HG03378 (cell line): ENCODE measurements at regions not wholly inside any gene's neighbourhood (a gene's known extent, or its start where the extent isn't known, plus 50 kb on each side); places are given as distances from the start of the nearest gene placed in this dataset.

Experiments used
- ATAC-seq: cut with Tn5 transposase; IDR thresholded peaks from one replicate; pipeline ENCODE4 v1.9.1; 2021; ENCODE audit warnings: mild to moderate bottlenecking, moderate library complexity; ENCODE audit not compliant: unreplicated experiment

GRCh38 chr1:218809061-218809460, 364.6 kb upstream of the LYPLAL1 start:
- no peak for ATAC-seq

- no peak for ATAC-seq
These were observed 364.1 kb upstream of the LYPLAL1 start for GRCh38 chr1:218809625-218810024.

- no peak for ATAC-seq
These were observed 363.4 kb upstream of the LYPLAL1 start for GRCh38 chr1:218810306-218810705.

GRCh38 chr1:218811497-218811896, 362.2 kb upstream of the LYPLAL1 start:
- ATAC-seq = no peak

GRCh38 chr1:218812360-218812759, 361.3 kb upstream of the LYPLAL1 start:
- no peak for ATAC-seq

- no peak for ATAC-seq
These were observed 360.4 kb upstream of the LYPLAL1 start for GRCh38 chr1:218813237-218813636.

- no peak for ATAC-seq
These were observed 358.6 kb upstream of the LYPLAL1 start for GRCh38 chr1:218815076-218815475.

- ATAC-seq = no peak
These were observed 356.6 kb upstream of the LYPLAL1 start for GRCh38 chr1:218817071-218817470.

- ATAC-seq = no peak
These were observed 355.8 kb upstream of the LYPLAL1 start for GRCh38 chr1:218817691-218818465.

- ATAC-seq = peak; percentile 87
These were observed 350.3 kb upstream of the LYPLAL1 start for GRCh38 chr1:218823291-218823900.

GRCh38 chr1:218827486-218827885, 346.2 kb upstream of the LYPLAL1 start:
- ATAC-seq = no peak

- ATAC-seq = no peak
These were observed 345.5 kb upstream of the LYPLAL1 start for GRCh38 chr1:218828125-218828650.

GRCh38 chr1:218829097-218829496, 344.6 kb upstream of the LYPLAL1 start:
- ATAC-seq = no peak

GRCh38 chr1:218835609-218836008, 338.1 kb upstream of the LYPLAL1 start:
- no peak for ATAC-seq

- no peak for ATAC-seq
These were observed 337.4 kb upstream of the LYPLAL1 start for GRCh38 chr1:218836264-218836663.

- ATAC-seq = no peak
These were observed 336.6 kb upstream of the LYPLAL1 start for GRCh38 chr1:218837051-218837450.

- ATAC-seq = no peak
These were observed 328.1 kb upstream of the LYPLAL1 start for GRCh38 chr1:218845589-218845988.

- no peak for ATAC-seq
These were observed 327.5 kb upstream of the LYPLAL1 start for GRCh38 chr1:218846181-218846580.

- ATAC-seq = no peak
These were observed 326.4 kb upstream of the LYPLAL1 start for GRCh38 chr1:218847089-218847768.

GRCh38 chr1:218848009-218848408, 325.7 kb upstream of the LYPLAL1 start:
- no peak for ATAC-seq

GRCh38 chr1:218850367-218850766, 323.3 kb upstream of the LYPLAL1 start:
- ATAC-seq = no peak

GRCh38 chr1:218851586-218851985, 322.1 kb upstream of the LYPLAL1 start:
- no peak for ATAC-seq
